ENCODE measurements at regions not wholly inside any gene's neighbourhood (a gene's known extent, or its start where the extent isn't known, plus 50 kb on each side); places are given as distances from the start of the nearest gene placed in this dataset.

DNA sequence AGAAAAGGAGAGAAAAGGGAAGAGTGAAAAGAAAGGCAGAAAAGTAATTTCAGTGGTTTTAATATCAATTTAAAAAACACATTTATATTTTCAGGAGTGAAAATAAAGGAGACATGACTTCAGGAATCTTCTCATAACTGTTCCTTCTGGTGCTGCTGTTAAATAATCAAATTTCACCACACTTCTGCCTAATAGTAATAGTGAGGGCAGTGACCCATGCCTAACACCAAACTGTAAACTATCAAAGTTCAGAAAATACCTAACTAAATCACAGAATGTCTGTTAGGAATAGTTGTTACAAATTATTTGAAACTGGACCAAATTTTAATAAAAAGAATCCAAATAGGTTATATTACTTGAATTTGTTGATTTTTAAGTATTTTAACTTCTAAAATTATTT lies 169.4 kb downstream of the RPL10L start:
- Mint-ChIP-seq H3K27ac (ENCODE audit: low read depth, unreplicated experiment) (no peak overlapping the region), H3K4me1 (ENCODE audit: insufficient read depth, unreplicated experiment) (no peaks in the 10 kb centered on the region), H3K36me3 (ENCODE audit: insufficient read depth, unreplicated experiment) (no peaks in the 10 kb centered on the region), H3K9me3 (ENCODE audit: unreplicated experiment) (peaks cover 4% of the 10 kb centered on the region), H3K27me3 (ENCODE audit: insufficient read depth, unreplicated experiment) (peaks cover 43% of the 10 kb centered on the region), H3K4me3 (ENCODE audit: unreplicated experiment) (no peak overlapping the region)
- TF ChIP-seq, protein P1, sequence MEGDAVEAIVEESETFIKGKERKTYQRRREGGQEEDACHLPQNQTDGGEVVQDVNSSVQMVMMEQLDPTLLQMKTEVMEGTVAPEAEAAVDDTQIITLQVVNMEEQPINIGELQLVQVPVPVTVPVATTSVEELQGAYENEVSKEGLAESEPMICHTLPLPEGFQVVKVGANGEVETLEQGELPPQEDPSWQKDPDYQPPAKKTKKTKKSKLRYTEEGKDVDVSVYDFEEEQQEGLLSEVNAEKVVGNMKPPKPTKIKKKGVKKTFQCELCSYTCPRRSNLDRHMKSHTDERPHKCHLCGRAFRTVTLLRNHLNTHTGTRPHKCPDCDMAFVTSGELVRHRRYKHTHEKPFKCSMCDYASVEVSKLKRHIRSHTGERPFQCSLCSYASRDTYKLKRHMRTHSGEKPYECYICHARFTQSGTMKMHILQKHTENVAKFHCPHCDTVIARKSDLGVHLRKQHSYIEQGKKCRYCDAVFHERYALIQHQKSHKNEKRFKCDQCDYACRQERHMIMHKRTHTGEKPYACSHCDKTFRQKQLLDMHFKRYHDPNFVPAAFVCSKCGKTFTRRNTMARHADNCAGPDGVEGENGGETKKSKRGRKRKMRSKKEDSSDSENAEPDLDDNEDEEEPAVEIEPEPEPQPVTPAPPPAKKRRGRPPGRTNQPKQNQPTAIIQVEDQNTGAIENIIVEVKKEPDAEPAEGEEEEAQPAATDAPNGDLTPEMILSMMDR (IDR thresholded peaks at IDR 0.05; ENCODE audit: unreplicated experiment), result no peak
- ChIA-PET POLR2A (no interaction called here), CTCF (no interaction called here)
- no TSS peak for BruUV-seq (replicated peaks)
- intact Hi-C loops (cut with micrococcal nuclease), result no loop called here
- no peak for DNase-seq (ENCODE audit: unreplicated experiment)

DNA sequence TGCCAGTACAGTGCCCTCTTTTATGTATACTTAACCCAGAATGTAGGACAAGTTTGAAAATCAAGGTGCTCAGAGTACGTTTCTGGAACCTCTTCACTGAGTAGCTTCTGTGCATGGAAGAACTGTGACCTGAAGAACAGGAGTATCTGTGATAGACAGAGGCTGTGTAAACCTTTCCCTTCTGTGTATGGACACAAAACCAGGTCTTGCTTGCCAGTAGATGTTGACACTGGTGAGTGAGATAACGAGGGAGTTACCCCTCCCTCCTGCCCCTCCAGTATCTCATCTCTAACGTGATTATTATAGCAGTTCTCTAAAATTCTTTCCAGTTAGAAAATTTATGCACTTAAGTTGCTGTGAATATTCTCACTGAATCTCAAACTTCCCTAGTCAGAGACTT lies 170.8 kb downstream of the RPL10L start:
- no TSS peak for BruUV-seq (replicated peaks)
- no peaks in the 10 kb centered on the region for H3K4me1 Mint-ChIP-seq (ENCODE audit: insufficient read depth, unreplicated experiment)
- no peak for DNase-seq (ENCODE audit: unreplicated experiment)
- TF ChIP-seq, protein P1 (IDR thresholded peaks at IDR 0.05; ENCODE audit: unreplicated experiment), result no peak
- H3K27me3 Mint-ChIP-seq (ENCODE audit: insufficient read depth, unreplicated experiment), result peaks cover 29% of the 10 kb centered on the region
- peaks cover 8% of the 10 kb centered on the region for H3K9me3 Mint-ChIP-seq (ENCODE audit: unreplicated experiment)
- POLR2A ChIA-PET, result no interaction called here
- H3K27ac Mint-ChIP-seq (ENCODE audit: low read depth, unreplicated experiment), result no peak overlapping the region
- H3K36me3 Mint-ChIP-seq (ENCODE audit: insufficient read depth, unreplicated experiment), result no peaks in the 10 kb centered on the region
- intact Hi-C loops (cut with micrococcal nuclease), result no loop called here
- CTCF ChIA-PET, result interaction anchor here (1.1 kb wide), 1 partner anchor 10 kb away, joined by 3 read pairs; no protein-coding TSS in a partner anchor
- no peak overlapping the region for H3K4me3 Mint-ChIP-seq (ENCODE audit: unreplicated experiment)

DNA sequence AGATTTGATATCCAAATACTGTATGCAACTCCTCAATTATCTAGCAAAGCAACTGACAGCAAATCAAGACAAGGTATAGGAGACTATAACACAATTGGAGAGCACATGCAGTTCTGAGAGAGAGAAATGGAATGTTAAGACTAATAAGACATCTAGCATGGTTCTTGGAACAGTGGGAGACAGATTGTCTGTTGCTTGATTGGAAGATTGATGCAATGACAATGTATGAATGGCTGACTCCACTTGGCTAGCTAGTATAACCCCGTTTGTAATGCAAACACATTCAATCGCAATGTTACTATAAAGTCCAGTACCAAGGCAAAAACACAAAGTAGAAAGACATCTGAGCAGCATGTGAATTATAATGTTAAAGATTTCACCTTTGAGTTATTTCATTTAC lies 179.3 kb downstream of the RPL10L start:
- BruUV-seq (replicated peaks), result no TSS peak
- CTCF ChIA-PET, result no interaction called here
- H3K4me3 Mint-ChIP-seq (ENCODE audit: unreplicated experiment), result no peak overlapping the region

DNA sequence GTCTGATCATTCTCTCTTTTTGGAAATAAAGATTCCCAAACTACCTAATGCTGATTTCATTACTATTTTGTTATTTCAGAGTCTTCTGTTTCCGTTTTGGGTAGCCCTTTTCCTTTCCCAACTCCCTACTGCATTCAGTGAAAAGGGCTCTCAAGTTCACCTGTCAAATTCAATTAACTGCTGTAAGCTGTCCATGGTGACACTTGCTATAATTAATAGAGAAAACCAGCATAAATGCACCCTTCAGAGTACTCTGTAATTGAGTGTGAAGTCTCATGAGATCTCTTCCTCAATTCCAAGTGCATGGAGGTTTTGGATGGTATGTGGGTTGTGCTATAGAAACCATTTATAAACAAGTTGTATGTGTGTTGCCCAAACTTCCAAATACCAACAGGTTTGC lies 187.2 kb downstream of the RPL10L start:
- TF ChIP-seq, protein P1 (IDR thresholded peaks at IDR 0.05; ENCODE audit: unreplicated experiment), result no peak
- Mint-ChIP-seq H3K27me3 (ENCODE audit: insufficient read depth, unreplicated experiment) (no peaks in the 10 kb centered on the region), H3K36me3 (ENCODE audit: insufficient read depth, unreplicated experiment) (peaks cover 6% of the 10 kb centered on the region), H3K4me1 (ENCODE audit: insufficient read depth, unreplicated experiment) (no peaks in the 10 kb centered on the region), H3K4me3 (ENCODE audit: unreplicated experiment) (no peak overlapping the region), H3K27ac (ENCODE audit: low read depth, unreplicated experiment) (no peak overlapping the region), H3K9me3 (ENCODE audit: unreplicated experiment) (peaks cover 10% of the 10 kb centered on the region)
- POLR2A ChIA-PET, result no interaction called here
- intact Hi-C loops (cut with micrococcal nuclease), result no loop called here
- DNase-seq (ENCODE audit: unreplicated experiment), result no peak
- CTCF ChIA-PET, result no interaction called here
- BruUV-seq (replicated peaks), result no TSS peak

More for the DNA sequence above, 179.3 kb downstream of the RPL10L start:
- TF ChIP-seq, protein P1 (IDR thresholded peaks at IDR 0.05; ENCODE audit: unreplicated experiment), result no peak
- intact Hi-C loops (cut with micrococcal nuclease), result no loop called here
- H3K27me3 Mint-ChIP-seq (ENCODE audit: insufficient read depth, unreplicated experiment), result no peaks in the 10 kb centered on the region
- H3K36me3 Mint-ChIP-seq (ENCODE audit: insufficient read depth, unreplicated experiment), result no peaks in the 10 kb centered on the region
- H3K4me1 Mint-ChIP-seq (ENCODE audit: insufficient read depth, unreplicated experiment), result no peaks in the 10 kb centered on the region
- POLR2A ChIA-PET, result no interaction called here
- H3K9me3 Mint-ChIP-seq (ENCODE audit: unreplicated experiment), result peaks cover 4% of the 10 kb centered on the region
- no peak for DNase-seq (ENCODE audit: unreplicated experiment)
- H3K27ac Mint-ChIP-seq (ENCODE audit: low read depth, unreplicated experiment), result no peak overlapping the region

Measured in MCF 10A (cell line).